Fibroblast of pulmonary artery (primary cell): ENCODE measurements at regions not wholly inside any gene's neighbourhood (a gene's known extent, or its start where the extent isn't known, plus 50 kb on each side); places are given as distances from the start of the nearest gene placed in this dataset.

Experiments
- DNase-seq: peaks from one replicate; pipeline ENCODE4 v3.0.0-alpha.2; 2010; ENCODE audit warnings: low read depth
- H3K4me3 ChIP-seq: replicated peaks from 2 replicates; pipeline ENCODE4 v1.5.1; 2011; ENCODE audit warnings: low read depth, mild to moderate bottlenecking, control low read depth, low read length, moderate library complexity
- CTCF ChIP-seq: IDR thresholded peaks from 2 replicates; pipeline ENCODE4 v1.5.1; 2011; ENCODE audit warnings: mild to moderate bottlenecking, control low read depth, low read length, inconsistent platforms; ENCODE audit errors: missing control alignments

DNA sequence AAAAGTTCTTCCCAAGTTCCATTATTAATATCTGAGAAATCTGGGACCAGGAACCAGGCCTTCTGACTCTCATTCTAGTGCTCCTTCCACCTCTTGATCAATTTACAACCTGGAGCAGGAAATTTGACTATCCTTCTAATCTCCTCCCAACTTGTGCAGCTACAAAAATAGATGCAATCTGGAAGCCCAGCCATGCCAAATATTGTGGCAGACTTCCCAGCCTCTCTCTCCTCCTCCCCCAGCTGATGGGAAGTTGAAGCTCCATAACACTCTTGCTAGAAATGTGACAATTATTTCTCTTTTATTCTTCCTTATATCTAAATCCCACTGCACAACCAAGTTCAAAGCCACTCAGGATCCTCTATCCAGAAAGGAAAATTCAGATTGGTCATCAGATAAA, 252.1 kb downstream of the SEC61B start:
- DNase-seq, result no peak
- H3K4me3 ChIP-seq, result no peak overlapping the region
- TF ChIP-seq CTCF, result no peak

DNA sequence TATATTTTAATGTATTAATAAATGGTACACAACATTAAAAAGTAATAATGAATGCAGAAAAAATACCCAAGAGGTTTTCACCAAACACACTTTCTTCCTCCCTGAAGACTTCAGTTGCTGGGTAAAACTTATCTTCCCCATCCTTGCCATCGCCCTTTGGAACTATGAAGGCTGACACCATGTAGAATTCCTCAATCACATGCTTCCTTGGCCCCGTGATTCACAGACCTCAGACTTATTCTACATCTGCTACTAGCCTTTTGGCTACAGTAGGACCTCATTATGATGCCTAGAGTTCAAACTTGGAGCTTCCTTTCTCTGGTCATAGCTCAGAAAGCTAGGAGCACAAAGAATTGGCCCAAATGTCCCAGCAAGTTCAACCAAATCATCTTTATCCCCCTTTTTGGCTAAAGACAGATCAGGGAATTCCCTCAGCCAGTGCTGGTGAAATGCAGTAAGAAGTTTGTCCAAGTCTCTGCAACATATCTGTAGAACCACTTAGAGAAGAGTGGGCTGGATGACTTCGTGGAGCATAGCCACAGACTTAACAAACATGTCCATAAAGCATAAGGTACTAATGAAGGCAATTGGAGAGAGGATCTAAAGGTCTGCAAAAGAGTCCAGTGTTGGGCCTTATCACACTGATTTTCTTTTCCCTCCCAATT, 253.5 kb downstream of the SEC61B start:
- no peak for DNase-seq
- no peak overlapping the region for H3K4me3 ChIP-seq
- TF ChIP-seq CTCF, result no peak

DNA sequence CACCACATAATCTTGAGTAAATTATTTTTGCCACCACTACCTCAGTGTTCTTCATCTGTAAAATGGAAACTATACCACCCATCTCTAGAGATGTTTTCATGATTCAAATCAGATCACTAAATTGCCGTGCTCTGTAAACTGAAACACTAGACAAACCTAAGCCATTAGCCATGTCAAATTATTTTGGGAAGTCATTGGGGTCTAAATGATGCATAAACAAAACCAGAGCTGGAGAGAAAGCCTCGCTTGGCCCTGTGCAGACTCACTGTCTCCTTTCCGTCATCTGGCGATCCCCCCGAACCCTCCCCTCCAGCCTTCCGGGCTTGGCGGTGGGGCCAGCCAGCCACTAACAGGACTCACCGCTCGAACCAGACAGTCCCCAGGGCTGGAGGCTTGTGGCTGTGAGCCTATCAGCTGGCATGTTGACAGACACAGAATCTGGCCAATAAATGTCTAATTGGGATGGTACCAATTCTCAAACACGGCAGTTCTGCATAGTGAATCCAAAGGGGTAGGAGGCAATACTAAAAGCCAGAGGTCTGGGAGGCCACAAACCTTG, 256.5 kb downstream of the SEC61B start:
- DNase-seq, result no peak
- no peak overlapping the region for H3K4me3 ChIP-seq

GRCh38 chr9:99479929-99480328, 257.8 kb downstream of the SEC61B start:
- no peak overlapping the region for H3K4me3 ChIP-seq
- no peak for DNase-seq
- no peak for TF ChIP-seq CTCF

More for the DNA sequence above, 256.5 kb downstream of the SEC61B start:
- no peak for TF ChIP-seq CTCF

- no peak for TF ChIP-seq CTCF
Observed at GRCh38 chr9:99485459-99485858, 263.4 kb downstream of the SEC61B start.

DNA sequence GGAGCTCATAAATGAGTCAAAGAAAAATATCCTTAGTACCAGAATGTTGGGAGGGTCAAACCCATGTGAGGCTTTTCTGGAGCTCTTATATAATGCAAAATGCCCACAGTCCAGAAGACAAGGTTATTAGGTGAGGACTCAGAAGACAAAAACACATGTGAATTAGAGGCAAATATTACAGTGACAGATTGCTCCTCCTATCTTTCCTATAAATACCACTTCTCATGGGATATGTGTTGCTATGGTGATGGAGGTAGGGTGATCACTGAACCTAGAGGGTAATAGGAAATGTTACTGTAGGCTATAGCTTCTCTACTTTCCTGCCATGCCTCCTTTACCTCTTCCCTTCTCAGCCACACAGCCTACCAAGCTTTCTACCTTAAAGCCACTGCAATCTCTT, 264.6 kb downstream of the SEC61B start:
- no peak overlapping the region for H3K4me3 ChIP-seq
- no peak for DNase-seq
- TF ChIP-seq CTCF, result no peak

More at GRCh38 chr9:99485459-99485858, 263.4 kb downstream of the SEC61B start:
- DNase-seq, result no peak
- no peak overlapping the region for H3K4me3 ChIP-seq
